ENCODE measurements at regions not wholly inside any gene's neighbourhood (a gene's known extent, or its start where the extent isn't known, plus 50 kb on each side); places are given as distances from the start of the nearest gene placed in this dataset.
"Not testable (repeated sequence)": the region's sequence is repeated elsewhere in the genome, so short reads cannot be mapped to it uniquely, and the experiment has no call there.

- no peak for DNase-seq (ENCODE audit: low read depth, low spot score)
- in situ Hi-C loops (cut with HindIII; ENCODE audit: low pct_unique_long_range_greater_than_20kb, low sequenced_read_pairs), result no loop called here
These were observed 125.3 kb upstream of the NDUFV2 start for GRCh38 chr18:8977166-8977565.

- DNase-seq (ENCODE audit: low read depth, low spot score), result no peak
- in situ Hi-C loops (cut with HindIII; ENCODE audit: low pct_unique_long_range_greater_than_20kb, low sequenced_read_pairs), result no loop called here
These were observed 124.8 kb upstream of the NDUFV2 start for GRCh38 chr18:8977701-8978100.

- no peak for DNase-seq (ENCODE audit: low read depth, low spot score)
- in situ Hi-C loops (cut with HindIII; ENCODE audit: low pct_unique_long_range_greater_than_20kb, low sequenced_read_pairs), result no loop called here
These were observed 124.1 kb upstream of the NDUFV2 start for GRCh38 chr18:8978394-8978793.

GRCh38 chr18:8979258-8979988, 123.1 kb upstream of the NDUFV2 start:
- DNase-seq (ENCODE audit: low read depth, low spot score), result no peak

GRCh38 chr18:8980496-8980895, 122.0 kb upstream of the NDUFV2 start:
- in situ Hi-C loops (cut with HindIII; ENCODE audit: low pct_unique_long_range_greater_than_20kb, low sequenced_read_pairs), result no loop called here
- DNase-seq (ENCODE audit: low read depth, low spot score), result no peak

More at GRCh38 chr18:8979258-8979988, 123.1 kb upstream of the NDUFV2 start:
- in situ Hi-C loops (cut with HindIII; ENCODE audit: low pct_unique_long_range_greater_than_20kb, low sequenced_read_pairs), result no loop called here

GRCh38 chr18:8980918-8981317, 121.6 kb upstream of the NDUFV2 start:
- in situ Hi-C loops (cut with HindIII; ENCODE audit: low pct_unique_long_range_greater_than_20kb, low sequenced_read_pairs), result no loop called here
- DNase-seq (ENCODE audit: low read depth, low spot score), result no peak

- peak; percentile 71 for DNase-seq (ENCODE audit: low read depth, low spot score)
- in situ Hi-C loops (cut with HindIII; ENCODE audit: low pct_unique_long_range_greater_than_20kb, low sequenced_read_pairs), result no loop called here
These were observed 119.9 kb upstream of the NDUFV2 start for GRCh38 chr18:8982416-8983183.

GRCh38 chr18:8983195-8983594, 119.3 kb upstream of the NDUFV2 start:
- DNase-seq (ENCODE audit: low read depth, low spot score), result no peak
- in situ Hi-C loops (cut with HindIII; ENCODE audit: low pct_unique_long_range_greater_than_20kb, low sequenced_read_pairs), result no loop called here

GRCh38 chr18:8984131-8984721, 118.3 kb upstream of the NDUFV2 start:
- DNase-seq (ENCODE audit: low read depth, low spot score), result no peak
- in situ Hi-C loops (cut with HindIII; ENCODE audit: low pct_unique_long_range_greater_than_20kb, low sequenced_read_pairs), result no loop called here

- in situ Hi-C loops (cut with HindIII; ENCODE audit: low pct_unique_long_range_greater_than_20kb, low sequenced_read_pairs), result no loop called here
- no peak for DNase-seq (ENCODE audit: low read depth, low spot score)
These were observed 115.3 kb upstream of the NDUFV2 start for GRCh38 chr18:8987241-8987640.

- in situ Hi-C loops (cut with HindIII; ENCODE audit: low pct_unique_long_range_greater_than_20kb, low sequenced_read_pairs), result no loop called here
- DNase-seq (ENCODE audit: low read depth, low spot score), result peak; percentile 69
These were observed 114.1 kb upstream of the NDUFV2 start for GRCh38 chr18:8988260-8988871.

GRCh38 chr18:8989017-8989416, 113.5 kb upstream of the NDUFV2 start:
- no peak for DNase-seq (ENCODE audit: low read depth, low spot score)
- in situ Hi-C loops (cut with HindIII; ENCODE audit: low pct_unique_long_range_greater_than_20kb, low sequenced_read_pairs), result no loop called here

GRCh38 chr18:8989855-8990254, 112.6 kb upstream of the NDUFV2 start:
- no peak for DNase-seq (ENCODE audit: low read depth, low spot score)
- in situ Hi-C loops (cut with HindIII; ENCODE audit: low pct_unique_long_range_greater_than_20kb, low sequenced_read_pairs), result no loop called here

GRCh38 chr18:8990276-8991031, 112.0 kb upstream of the NDUFV2 start:
- DNase-seq (ENCODE audit: low read depth, low spot score), result no peak
- in situ Hi-C loops (cut with HindIII; ENCODE audit: low pct_unique_long_range_greater_than_20kb, low sequenced_read_pairs), result no loop called here

- in situ Hi-C loops (cut with HindIII; ENCODE audit: low pct_unique_long_range_greater_than_20kb, low sequenced_read_pairs), result no loop called here
- no peak for DNase-seq (ENCODE audit: low read depth, low spot score)
These were observed 111.3 kb upstream of the NDUFV2 start for GRCh38 chr18:8991155-8991554.

GRCh38 chr18:8992500-8992899, 110.0 kb upstream of the NDUFV2 start:
- in situ Hi-C loops (cut with HindIII; ENCODE audit: low pct_unique_long_range_greater_than_20kb, low sequenced_read_pairs); DNase-seq (ENCODE audit: low read depth, low spot score): not testable (repeated sequence)

- no peak for DNase-seq (ENCODE audit: low read depth, low spot score)
- in situ Hi-C loops (cut with HindIII; ENCODE audit: low pct_unique_long_range_greater_than_20kb, low sequenced_read_pairs), result no loop called here
These were observed 107.9 kb upstream of the NDUFV2 start for GRCh38 chr18:8994603-8995002.

- in situ Hi-C loops (cut with HindIII; ENCODE audit: low pct_unique_long_range_greater_than_20kb, low sequenced_read_pairs), result no loop called here
- no peak for DNase-seq (ENCODE audit: low read depth, low spot score)
These were observed 107.4 kb upstream of the NDUFV2 start for GRCh38 chr18:8995096-8995495.
